ENCODE measurements at regions not wholly inside any gene's neighbourhood (a gene's known extent, or its start where the extent isn't known, plus 50 kb on each side); places are given as distances from the start of the nearest gene placed in this dataset.

GRCh38 chr20:47883186-47883585, 97.9 kb upstream of the SULF2 start:
- no peak overlapping the region for H3K4me3 ChIP-seq (ENCODE audit: low read length)
- no peak for TF ChIP-seq EZH2phosphoT487 (IDR thresholded peaks at IDR 0.05; ENCODE audit: low read depth)
- TF ChIP-seq, protein P1, sequence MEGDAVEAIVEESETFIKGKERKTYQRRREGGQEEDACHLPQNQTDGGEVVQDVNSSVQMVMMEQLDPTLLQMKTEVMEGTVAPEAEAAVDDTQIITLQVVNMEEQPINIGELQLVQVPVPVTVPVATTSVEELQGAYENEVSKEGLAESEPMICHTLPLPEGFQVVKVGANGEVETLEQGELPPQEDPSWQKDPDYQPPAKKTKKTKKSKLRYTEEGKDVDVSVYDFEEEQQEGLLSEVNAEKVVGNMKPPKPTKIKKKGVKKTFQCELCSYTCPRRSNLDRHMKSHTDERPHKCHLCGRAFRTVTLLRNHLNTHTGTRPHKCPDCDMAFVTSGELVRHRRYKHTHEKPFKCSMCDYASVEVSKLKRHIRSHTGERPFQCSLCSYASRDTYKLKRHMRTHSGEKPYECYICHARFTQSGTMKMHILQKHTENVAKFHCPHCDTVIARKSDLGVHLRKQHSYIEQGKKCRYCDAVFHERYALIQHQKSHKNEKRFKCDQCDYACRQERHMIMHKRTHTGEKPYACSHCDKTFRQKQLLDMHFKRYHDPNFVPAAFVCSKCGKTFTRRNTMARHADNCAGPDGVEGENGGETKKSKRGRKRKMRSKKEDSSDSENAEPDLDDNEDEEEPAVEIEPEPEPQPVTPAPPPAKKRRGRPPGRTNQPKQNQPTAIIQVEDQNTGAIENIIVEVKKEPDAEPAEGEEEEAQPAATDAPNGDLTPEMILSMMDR (IDR thresholded peaks at IDR 0.05; ENCODE audit: low read depth, low read length), result no peak

GRCh38 chr20:47879771-47880170, 94.5 kb upstream of the SULF2 start:
- no peaks in the 10 kb centered on the region for H3K36me3 ChIP-seq (replicated peaks; ENCODE audit: low read depth, low read length)
- H3K4me2 ChIP-seq (ENCODE audit: low read length), result no peak overlapping the region
- H4K20me1 ChIP-seq (ENCODE audit: insufficient read depth, low read length), result no peaks in the 10 kb centered on the region
- peaks cover 47% of the 10 kb centered on the region for H3K27me3 ChIP-seq (ENCODE audit: low read depth, low read length)
- no peak overlapping the region for H3K4me3 ChIP-seq (ENCODE audit: low read length)
- no peaks in the 10 kb centered on the region for H3K4me1 ChIP-seq (ENCODE audit: low read length)
- no peaks in the 10 kb centered on the region for H3K79me2 ChIP-seq (ENCODE audit: low read length)
- H2AFZ ChIP-seq (ENCODE audit: low read depth, low read length), result no peak overlapping the region
- no peaks in the 10 kb centered on the region for H3K9me3 ChIP-seq (ENCODE audit: insufficient read depth, low read length)
- TF ChIP-seq EZH2phosphoT487 (IDR thresholded peaks at IDR 0.05; ENCODE audit: low read depth), result no peak
- TF ChIP-seq, protein P1 (IDR thresholded peaks at IDR 0.05; ENCODE audit: low read depth, low read length), result no peak
- no peak overlapping the region for H3K9ac ChIP-seq (ENCODE audit: low read length)
- no peak overlapping the region for H3K27ac ChIP-seq (ENCODE audit: low read length)

More at GRCh38 chr20:47883186-47883585, 97.9 kb upstream of the SULF2 start:
- H3K4me2 ChIP-seq (ENCODE audit: low read length), result no peak overlapping the region
- H3K27ac ChIP-seq (ENCODE audit: low read length), result no peak overlapping the region
- no peaks in the 10 kb centered on the region for H3K4me1 ChIP-seq (ENCODE audit: low read length)
- no peaks in the 10 kb centered on the region for H4K20me1 ChIP-seq (ENCODE audit: insufficient read depth, low read length)
- H2AFZ ChIP-seq (ENCODE audit: low read depth, low read length), result no peak overlapping the region
- no peak overlapping the region for H3K9ac ChIP-seq (ENCODE audit: low read length)
- H3K27me3 ChIP-seq (ENCODE audit: low read depth, low read length), result peaks cover 31% of the 10 kb centered on the region; the same call in 1 of the 2 replicates
- H3K36me3 ChIP-seq (replicated peaks; ENCODE audit: low read depth, low read length), result no peaks in the 10 kb centered on the region
- H3K79me2 ChIP-seq (ENCODE audit: low read length), result no peaks in the 10 kb centered on the region
- H3K9me3 ChIP-seq (ENCODE audit: insufficient read depth, low read length), result no peaks in the 10 kb centered on the region

GRCh38 chr20:47878601-47879027, 93.3 kb upstream of the SULF2 start:
- Histone ChIP-seq H3K27me3 (ENCODE audit: low read depth, low read length) (peaks cover 41% of the 10 kb centered on the region), H3K4me1 (ENCODE audit: low read length) (no peaks in the 10 kb centered on the region), H3K4me2 (ENCODE audit: low read length) (no peak overlapping the region), H3K9me3 (ENCODE audit: insufficient read depth, low read length) (no peaks in the 10 kb centered on the region), H3K36me3 (replicated peaks; ENCODE audit: low read depth, low read length) (no peaks in the 10 kb centered on the region), H4K20me1 (ENCODE audit: insufficient read depth, low read length) (no peaks in the 10 kb centered on the region), H3K4me3 (ENCODE audit: low read length) (no peak overlapping the region), H3K27ac (ENCODE audit: low read length) (no peak overlapping the region), H3K9ac (ENCODE audit: low read length) (no peak overlapping the region), H2AFZ (ENCODE audit: low read depth, low read length) (no peak overlapping the region), H3K79me2 (ENCODE audit: low read length) (no peaks in the 10 kb centered on the region)
- TF ChIP-seq, protein P1 (IDR thresholded peaks at IDR 0.05; ENCODE audit: low read depth, low read length), result no peak
- no peak for TF ChIP-seq EZH2phosphoT487 (IDR thresholded peaks at IDR 0.05; ENCODE audit: low read depth)

DNA sequence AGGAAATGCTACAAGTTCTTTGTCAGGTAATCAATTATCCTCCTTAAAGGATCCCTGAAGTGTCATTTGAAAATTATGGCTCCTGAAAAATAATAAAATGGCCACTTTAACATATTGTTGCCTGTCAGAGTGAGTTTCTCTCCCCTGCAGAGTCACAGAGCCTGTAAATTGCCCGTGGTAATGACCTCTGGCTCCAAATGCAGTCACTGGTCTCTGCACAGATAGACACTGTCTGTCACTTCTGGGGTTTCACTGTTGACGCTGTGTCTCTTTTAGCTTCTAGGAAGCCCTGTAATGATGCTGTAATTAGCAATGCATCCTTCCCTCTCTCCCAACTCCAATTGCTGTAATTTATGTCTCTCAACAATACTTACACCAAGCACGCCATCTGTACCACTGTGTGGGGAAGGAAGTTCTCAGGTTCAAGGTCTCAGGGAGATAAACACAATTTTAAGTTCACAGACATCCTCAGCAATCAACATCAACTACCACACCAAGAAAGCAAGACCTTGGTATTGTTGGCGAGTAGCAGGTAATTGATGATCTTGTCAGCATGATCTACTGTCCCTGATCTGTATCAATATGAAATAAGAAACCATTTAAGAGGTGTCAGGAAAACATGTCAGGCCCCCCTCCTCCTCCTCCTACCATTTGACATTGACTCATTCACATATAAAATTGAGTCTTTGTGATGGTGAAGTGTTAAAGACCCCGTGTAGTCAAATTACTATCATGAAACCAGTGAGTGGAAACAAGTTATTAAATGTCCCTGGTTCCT, 91.2 kb upstream of the SULF2 start:
- Histone ChIP-seq H3K4me1 (ENCODE audit: low read length) (no peaks in the 10 kb centered on the region), H4K20me1 (ENCODE audit: insufficient read depth, low read length) (no peaks in the 10 kb centered on the region), H3K4me3 (ENCODE audit: low read length) (no peak overlapping the region), H3K9me3 (ENCODE audit: insufficient read depth, low read length) (no peaks in the 10 kb centered on the region), H3K36me3 (replicated peaks; ENCODE audit: low read depth, low read length) (no peaks in the 10 kb centered on the region), H3K9ac (ENCODE audit: low read length) (no peak overlapping the region), H3K27me3 (ENCODE audit: low read depth, low read length) (peaks cover 36% of the 10 kb centered on the region), H3K4me2 (ENCODE audit: low read length) (no peak overlapping the region), H2AFZ (ENCODE audit: low read depth, low read length) (no peak overlapping the region), H3K27ac (ENCODE audit: low read length) (no peak overlapping the region), H3K79me2 (ENCODE audit: low read length) (no peaks in the 10 kb centered on the region)
- TF ChIP-seq, protein P1 (IDR thresholded peaks at IDR 0.05; ENCODE audit: low read depth, low read length), result no peak
